ENCODE measurements at regions not wholly inside any gene's neighbourhood (a gene's known extent, or its start where the extent isn't known, plus 50 kb on each side); places are given as distances from the start of the nearest gene placed in this dataset.
A peak's percentile ranks its signal among the peaks of the same experiment; 100 is the strongest.

GRCh38 chr6:145023116-145023726 lies 712.1 kb downstream of the EPM2A start:
- WGBS, 2 experiments (ENCODE audit: extremely low coverage in 1 of 2, insufficient coverage in 1 of 2, insufficient read length in 1 of 2, insufficient replicate concordance in 2 of 2, low coverage in 1 of 2, low lambda C conversion rate in 2 of 2, missing lambda C conversion rate in 1 of 2) = 100% methylated on average over 2 of the region's 3 CpGs; no CpG with 5 or more reads in 1 of the 2 experiments
- FAIRE-seq = no peak

More at GRCh38 chr6:145023116-145023726, 712.1 kb downstream of the EPM2A start:
- no peak overlapping the region for H4K91ac ChIP-seq (replicated peaks; ENCODE audit: insufficient read length, low read length)
- H4K8ac ChIP-seq (ENCODE audit: extremely low read depth, insufficient read depth, low read length) = no peak overlapping the region
- H2AK5ac ChIP-seq (ENCODE audit: low read depth, low read length) = no peak overlapping the region
- H3K79me2 ChIP-seq (ENCODE audit: control insufficient read depth in 1 of 2, insufficient read depth in 2 of 2, low read length in 2 of 2) = no peaks in the 10 kb centered on the region
- peaks cover 0 to 2% (median 0%) of the 10 kb centered on the region in 4 experiments; a peak in 1 of 7 replicates for H3K4me1 ChIP-seq (replicated peaks in 1 of 4; ENCODE audit: control insufficient read depth in 3 of 4, insufficient read depth in 4 of 4, low read length in 3 of 4)
- H3K56ac ChIP-seq (replicated peaks; ENCODE audit: insufficient read length, low read depth, low read length) = no peak overlapping the region
- H3K9ac ChIP-seq (replicated peaks in 1 of 4; ENCODE audit: extremely low read depth in 1 of 4, low read depth in 3 of 4, low read length in 3 of 4) = no peak overlapping the region
- H2BK12ac ChIP-seq (ENCODE audit: low read depth, low read length) = no peak overlapping the region
- no peak overlapping the region; the same call in 1 of the 2 replicates for H3K18ac ChIP-seq (ENCODE audit: extremely low read depth, low read length)
- TF ChIP-seq BRCA1 (IDR thresholded peaks at IDR 0.05; ENCODE audit: low read depth, low read length) (no peak), SIRT6 (IDR thresholded peaks at IDR 0.05; ENCODE audit: low read length) (no peak), TAF1 (IDR thresholded peaks at IDR 0.05; ENCODE audit: low read depth, low read length) (no peak), TCF12 (IDR thresholded peaks at IDR 0.05; ENCODE audit: low read depth, low read length) (no peak), JUND (IDR thresholded peaks at IDR 0.05; ENCODE audit: low read length) (no peak)
- H2BK15ac ChIP-seq (ENCODE audit: low read length) = no peak overlapping the region
- H4K20me1 ChIP-seq (replicated peaks in 1 of 2; ENCODE audit: control insufficient read depth in 1 of 2, insufficient read depth in 2 of 2, low read length in 2 of 2) = no peaks in the 10 kb centered on the region
- no peak overlapping the region for H2BK120ac ChIP-seq (replicated peaks; ENCODE audit: low read depth, low read length)
- H3K36me3 ChIP-seq (ENCODE audit: control insufficient read depth in 2 of 4, insufficient read depth in 4 of 4, low read length in 3 of 4) = no peaks in the 10 kb centered on the region
- no peak overlapping the region for H3K14ac ChIP-seq (ENCODE audit: insufficient read length)
- ChIA-PET CTCF (ENCODE audit: partially characterized antibody) (interaction anchor here (1.1 kb wide), 1 partner anchor 19 kb away, joined by 3 read pairs; no protein-coding TSS in a partner anchor), POLR2A (ENCODE audit: partially characterized antibody) (no interaction called here)
- H4K5ac ChIP-seq (ENCODE audit: insufficient read length, low read depth, low read length) = peak overlapping the region; percentile 35
- no peaks in the 10 kb centered on the region for H3K27me3 ChIP-seq (replicated peaks in 1 of 4; ENCODE audit: control insufficient read depth in 3 of 4, extremely low read depth in 1 of 4, insufficient read depth in 3 of 4, low read length in 3 of 4)
- H2AFZ ChIP-seq (ENCODE audit: low read length) = no peak overlapping the region
- no peak overlapping the region for H3K4me3 ChIP-seq (ENCODE audit: extremely low read depth in 1 of 4, insufficient read depth in 2 of 4, low read depth in 3 of 4, low read length in 4 of 4)
- H2BK20ac ChIP-seq (ENCODE audit: low read length) = no peak overlapping the region
- H3K9me3 ChIP-seq (ENCODE audit: insufficient read depth in 2 of 2, low read depth in 1 of 2, low read length in 1 of 2) = no peaks in the 10 kb centered on the region
- no peak overlapping the region for H3K4ac ChIP-seq (replicated peaks; ENCODE audit: insufficient read length, low read depth, low read length)
- H3K27ac ChIP-seq (ENCODE audit: low read depth, low read length) = no peak overlapping the region
- no peak overlapping the region for H3K4me2 ChIP-seq (ENCODE audit: insufficient read depth in 1 of 2, low read depth in 2 of 2, low read length in 2 of 2)
- H2BK5ac ChIP-seq (ENCODE audit: low read depth, low read length) = no peak overlapping the region
- no peaks in the 10 kb centered on the region for H3K79me1 ChIP-seq (ENCODE audit: low read depth, low read length)
- H3K23ac ChIP-seq (ENCODE audit: insufficient read length) = no peak overlapping the region
- no peak for DNase-seq (ENCODE audit: low read depth in 1 of 2, low spot score in 2 of 2)
- no peaks in the 10 kb centered on the region for H3K23me2 ChIP-seq (ENCODE audit: low read depth, low read length)

Measured in H1 (cell line).